B cell (primary cell): ENCODE measurements at regions not wholly inside any gene's neighbourhood (a gene's known extent, or its start where the extent isn't known, plus 50 kb on each side); places are given as distances from the start of the nearest gene placed in this dataset.

ENCODE experiments used
- ATAC-seq: fragments of 200-7000 bp; cut with Tn5 transposase; one replicate; pipeline ENCODE4 v1.10.0; 2021; ENCODE audit warnings: low read depth, mild to moderate bottlenecking, moderate number of reproducible peaks, moderate library complexity
- CTCF ChIA-PET: fragments of 350-600 bp; sonication (Branson Sonifier 250); formaldehyde crosslinking; loops from one replicate; lab custom pipeline; 2021; ENCODE audit warnings: antibody characterized with exemption, inconsistent platforms; lab: Charles Lee
- POLR2A ChIA-PET: fragments of 350-600 bp; sonication (Branson Sonifier 250); formaldehyde crosslinking; loops from one replicate; lab custom pipeline; 2021; ENCODE audit warnings: antibody characterized with exemption; lab: Charles Lee
- DNase-seq: peaks from one replicate; pipeline ENCODE4 v3.0.0; 2013
- H2AFZ ChIP-seq: 2 replicates; pipeline ENCODE4 v1.6.1; 2012; ENCODE audit warnings: mild to moderate bottlenecking, low read depth, low read length; ENCODE audit not compliant: insufficient read depth, poor library complexity, severe bottlenecking
- H3K27ac ChIP-seq, 2 donors: 1 replicate in 1 of 2; 2 replicates in 1 of 2; pipeline ENCODE4 v1.5.1; 2012 to 2013; ENCODE audit warnings: low read length in 2 of 2, mild to moderate bottlenecking in 2 of 2, moderate library complexity in 1 of 2
- H3K27me3 ChIP-seq, 4 experiments: fragments of 200-600 bp in 1 of 4; sonication (generic) in 1 of 4; replicated peaks in 1 of 4; 1 replicate in 2 of 4; 2 replicates in 2 of 4; pipeline versions ENCODE4 v1.6.1 to v1.7.0; 2013 to 2016; ENCODE audit warnings: low read length in 3 of 4, mild to moderate bottlenecking in 2 of 4, mixed read lengths in 1 of 4, moderate library complexity in 1 of 4; ENCODE audit not compliant: insufficient read depth in 4 of 4, control insufficient read depth in 3 of 4; ENCODE audit errors: control extremely low read depth in 1 of 4
- H3K36me3 ChIP-seq, 2 experiments: replicated peaks in 1 of 2; 1 replicate in 1 of 2; 2 replicates in 1 of 2; pipeline versions ENCODE4 v1.6.1 to v1.7.1; 2013; ENCODE audit warnings: low read length in 1 of 2; ENCODE audit not compliant: insufficient read depth in 2 of 2, control insufficient read depth in 1 of 2; ENCODE audit errors: control extremely low read depth in 1 of 2, extremely low read depth in 1 of 2
- H3K4me1 ChIP-seq, 2 donors: fragments of 200-600 bp in 1 of 2; sonication (generic) in 1 of 2; 1 replicate in 1 of 2; 2 replicates in 1 of 2; pipeline versions ENCODE4 v1.5.1 to v1.6.1; 2013 to 2017; ENCODE audit warnings: low read length in 2 of 2; ENCODE audit not compliant: control insufficient read depth in 2 of 2, insufficient read depth in 2 of 2
- H3K4me2 ChIP-seq: replicated peaks from 2 replicates; pipeline ENCODE3; 2012; ENCODE audit warnings: mild to moderate bottlenecking, low read depth, low read length; ENCODE audit not compliant: poor library complexity, severe bottlenecking
- H3K4me3 ChIP-seq, 5 experiments: fragments of 200-600 bp in 1 of 5; sonication (generic) in 1 of 5; 1 replicate in 3 of 5; 2 replicates in 2 of 5; pipeline versions ENCODE4 v1.5.1 to v1.7.0; 2011 to 2016; ENCODE audit warnings: low read length in 4 of 5, mild to moderate bottlenecking in 4 of 5, low read depth in 2 of 5, control low read depth in 1 of 5, moderate library complexity in 1 of 5; ENCODE audit not compliant: insufficient read depth in 1 of 5; ENCODE audit errors: control extremely low read depth in 1 of 5, extremely low read depth in 1 of 5
- H3K79me2 ChIP-seq: fragments of 200-600 bp; sonication (generic); one replicate; pipeline ENCODE4 v1.6.0; 2016; ENCODE audit warnings: low read length; ENCODE audit not compliant: control insufficient read depth, insufficient read depth
- H3K9ac ChIP-seq: fragments of 200-600 bp; sonication (generic); 2 replicates; pipeline ENCODE4 v1.6.1; 2017; ENCODE audit warnings: mild to moderate bottlenecking, low read length, moderate library complexity
- H3K9me3 ChIP-seq, 3 donors: one replicate each; pipeline versions ENCODE4 v1.6.1 to v1.7.1; 2013; ENCODE audit warnings: low read length in 2 of 3; ENCODE audit not compliant: control insufficient read depth in 2 of 3, insufficient read depth in 1 of 3; ENCODE audit errors: control extremely low read depth in 1 of 3
- H4K20me1 ChIP-seq: 2 replicates; pipeline ENCODE4 v1.6.0; 2012; ENCODE audit warnings: mild to moderate bottlenecking, low read length; ENCODE audit not compliant: insufficient read depth, control insufficient read depth, poor library complexity, severe bottlenecking
- H3K27ac Mint-ChIP-seq: one replicate; pipeline ENCODE4 v1.8.0; 2021; ENCODE audit warnings: mixed read lengths
- H3K27me3 Mint-ChIP-seq: one replicate; pipeline ENCODE4 v1.8.0; 2021; ENCODE audit warnings: mixed read lengths
- H3K4me1 Mint-ChIP-seq: one replicate; pipeline ENCODE4 v1.8.0; 2021; ENCODE audit warnings: mixed read lengths
- H3K4me3 Mint-ChIP-seq: one replicate; pipeline ENCODE4 v1.8.0; 2021; ENCODE audit warnings: mixed read lengths
- H3K9me3 Mint-ChIP-seq: one replicate; pipeline ENCODE4 v1.8.0; 2022; ENCODE audit warnings: mixed read lengths; ENCODE audit not compliant: insufficient read depth
- CTCF ChIP-seq: fragments of 200-600 bp; IDR thresholded peaks from one replicate; pipeline ENCODE4 v1.8.0; 2022; ENCODE audit warnings: antibody characterized with exemption, mild to moderate bottlenecking
- EZH2 ChIP-seq: IDR thresholded peaks from 2 replicates; pipeline ENCODE4 v1.6.1; 2012; ENCODE audit warnings: borderline replicate concordance, low read depth, mild to moderate bottlenecking, moderate library complexity, low read length; ENCODE audit not compliant: insufficient read depth, poor library complexity, severe bottlenecking
- WGBS: methylation state at CpG from one replicate; pipeline ENCODE4 v1.1.5; 2013; ENCODE audit warnings: missing lambda C conversion rate; ENCODE audit not compliant: insufficient coverage; 5-methylcytosine and 5-hydroxymethylcytosine counted together
- intact Hi-C: fragments of 100-400 bp; cut with micrococcal nuclease; formaldehyde crosslinking; loops from one replicate; pipeline ENCODE4 v1.10.0; 2022

- peaks cover 0 to 4% (median 4%) of the 10 kb centered on the region in 3 donors for H3K9me3 ChIP-seq
- ChIA-PET POLR2A (no interaction called here), CTCF (no interaction called here)
- H4K20me1 ChIP-seq: no peaks in the 10 kb centered on the region
- no peak overlapping the region for H3K4me3 ChIP-seq
- Mint-ChIP-seq H3K27ac (no peak overlapping the region), H3K4me1 (no peaks in the 10 kb centered on the region), H3K9me3 (peaks cover 8% of the 10 kb centered on the region), H3K4me3 (no peak overlapping the region), H3K27me3 (peaks cover 7% of the 10 kb centered on the region)
- TF ChIP-seq CTCF (no peak), EZH2 (no peak)
- H3K36me3 ChIP-seq: no peaks in the 10 kb centered on the region
- H3K9ac ChIP-seq: no peak overlapping the region
- H3K79me2 ChIP-seq: no peaks in the 10 kb centered on the region
- H3K4me1 ChIP-seq: no peaks in the 10 kb centered on the region
- intact Hi-C loops: no loop called here
- ATAC-seq (no peak), DNase-seq (no peak)
- H3K4me2 ChIP-seq: no peak overlapping the region
- H2AFZ ChIP-seq: no peak overlapping the region
- WGBS: no CpG with 5 or more reads among the region's 3 CpGs
- no peak overlapping the region for H3K27ac ChIP-seq
- H3K27me3 ChIP-seq: no peaks in the 10 kb centered on the region
These were observed 353.9 kb upstream of the GRAMD2B start for GRCh38 chr5:126069329-126069728.

- Histone ChIP-seq H3K27me3 (no peaks in the 10 kb centered on the region), H3K4me3 (no peak overlapping the region), H3K4me2 (no peak overlapping the region), H3K9ac (no peak overlapping the region), H3K4me1 (no peaks in the 10 kb centered on the region), H3K27ac (no peak overlapping the region), H2AFZ (no peak overlapping the region), H3K36me3 (no peaks in the 10 kb centered on the region), H3K79me2 (no peaks in the 10 kb centered on the region), H3K9me3 (peaks cover 0 to 4% (median 4%) of the 10 kb centered on the region in 3 donors), H4K20me1 (no peaks in the 10 kb centered on the region)
- Mint-ChIP-seq H3K27me3 (peaks cover 3% of the 10 kb centered on the region), H3K27ac (no peak overlapping the region), H3K4me1 (no peaks in the 10 kb centered on the region), H3K4me3 (no peak overlapping the region), H3K9me3 (peaks cover 8% of the 10 kb centered on the region)
- no peak for DNase-seq
- POLR2A ChIA-PET: no interaction called here
- no peak for ATAC-seq
- CTCF ChIA-PET: no interaction called here
- TF ChIP-seq EZH2 (no peak), CTCF (no peak)
- WGBS: 90% methylated on average over 2 of the region's 2 CpGs
- intact Hi-C loops: no loop called here
These were observed 352.7 kb upstream of the GRAMD2B start for GRCh38 chr5:126070481-126070880.
